ENCODE measurements at regions not wholly inside any gene's neighbourhood (a gene's known extent, or its start where the extent isn't known, plus 50 kb on each side); places are given as distances from the start of the nearest gene placed in this dataset.

GRCh38 chr5:81914696-81915095 lies 57.1 kb upstream of the ATG10 start:
- no peak for DNase-seq

GRCh38 chr5:81912933-81913332 lies 58.9 kb upstream of the ATG10 start:
- DNase-seq: no peak

GRCh38 chr5:81909677-81910076 lies 62.1 kb upstream of the ATG10 start:
- no peak for DNase-seq

- no peak for DNase-seq
These were observed 63.1 kb upstream of the ATG10 start for GRCh38 chr5:81908771-81909170.

GRCh38 chr5:81908044-81908443 lies 63.8 kb upstream of the ATG10 start:
- no peak for DNase-seq

- DNase-seq: no peak
These were observed 64.7 kb upstream of the ATG10 start for GRCh38 chr5:81907012-81907635.

GRCh38 chr5:81906086-81906485 lies 65.7 kb upstream of the ATG10 start:
- no peak for DNase-seq

- no peak for DNase-seq
These were observed 67.0 kb upstream of the ATG10 start for GRCh38 chr5:81904861-81905260.

- no peak for DNase-seq
These were observed 67.7 kb upstream of the ATG10 start for GRCh38 chr5:81904166-81904565.

- DNase-seq: no peak
These were observed 70.2 kb upstream of the ATG10 start for GRCh38 chr5:81901586-81901985.

- no peak for DNase-seq
These were observed 72.7 kb upstream of the ATG10 start for GRCh38 chr5:81899123-81899522.

GRCh38 chr5:81898403-81898802 lies 73.4 kb upstream of the ATG10 start:
- no peak for DNase-seq

GRCh38 chr5:81896764-81897163 lies 75.1 kb upstream of the ATG10 start:
- no peak for DNase-seq

- no peak for DNase-seq
These were observed 76.5 kb upstream of the ATG10 start for GRCh38 chr5:81895307-81895706.

- DNase-seq: no peak
These were observed 77.9 kb upstream of the ATG10 start for GRCh38 chr5:81893961-81894360.

GRCh38 chr5:81884871-81885270 lies 87.0 kb upstream of the ATG10 start:
- DNase-seq: no peak

GRCh38 chr5:81883371-81883770 lies 88.5 kb upstream of the ATG10 start:
- no peak for DNase-seq

- DNase-seq: no peak
These were observed 90.2 kb upstream of the ATG10 start for GRCh38 chr5:81881595-81881994.

GRCh38 chr5:81879936-81880335 lies 91.9 kb upstream of the ATG10 start:
- no peak for DNase-seq

GRCh38 chr5:81878333-81878732 lies 93.5 kb upstream of the ATG10 start:
- DNase-seq: no peak

- DNase-seq: no peak
These were observed 104.8 kb upstream of the ATG10 start for GRCh38 chr5:81866994-81867393.

- DNase-seq: no peak
These were observed 109.9 kb upstream of the SSBP2 start for GRCh38 chr5:81860778-81861177.

GRCh38 chr5:81859624-81860023 lies 108.7 kb upstream of the SSBP2 start:
- DNase-seq: no peak

GRCh38 chr5:81856948-81857928 lies 106.3 kb upstream of the SSBP2 start:
- DNase-seq: no peak
